ENCODE measurements at regions not wholly inside any gene's neighbourhood (a gene's known extent, or its start where the extent isn't known, plus 50 kb on each side); places are given as distances from the start of the nearest gene placed in this dataset.
A peak's percentile ranks its signal among the peaks of the same experiment; 100 is the strongest.
"Not testable (repeated sequence)": the region's sequence is repeated elsewhere in the genome, so short reads cannot be mapped to it uniquely, and the experiment has no call there.

- in situ Hi-C loops (cut with HindIII; ENCODE audit: low sequenced_read_pairs); DNase-seq (ENCODE audit: low read depth, low spot score); H3K4me3 ChIP-seq (ENCODE audit: low read depth, low read length): not testable (repeated sequence)
These were observed 61.2 kb upstream of the ZNF322 start for GRCh38 chr6:26720663-26721218.

GRCh38 chr6:26730019-26730766, 70.6 kb upstream of the ZNF322 start:
- H3K4me3 ChIP-seq (ENCODE audit: low read depth, low read length); in situ Hi-C loops (cut with HindIII; ENCODE audit: low sequenced_read_pairs); DNase-seq (ENCODE audit: low read depth, low spot score): not testable (repeated sequence)

- in situ Hi-C loops (cut with HindIII; ENCODE audit: low sequenced_read_pairs); DNase-seq (ENCODE audit: low read depth, low spot score); H3K4me3 ChIP-seq (ENCODE audit: low read depth, low read length): not testable (repeated sequence)
These were observed 75.4 kb upstream of the ZNF322 start for GRCh38 chr6:26734776-26735472.

- TF ChIP-seq CTCF (IDR thresholded peaks at IDR 0.05; ENCODE audit: low read depth, low read length): no peak
- no peak overlapping the region for H3K4me3 ChIP-seq (ENCODE audit: low read depth, low read length)
- in situ Hi-C loops (cut with HindIII; ENCODE audit: low sequenced_read_pairs): no loop called here
- no peak for DNase-seq (ENCODE audit: low read depth, low spot score)
These were observed 80.3 kb upstream of the ZNF322 start for GRCh38 chr6:26739811-26740210.

- peak overlapping the region; percentile 16 for H3K4me3 ChIP-seq (ENCODE audit: low read depth, low read length)
- DNase-seq (ENCODE audit: low read depth, low spot score): peak; percentile 40
- in situ Hi-C loops (cut with HindIII; ENCODE audit: low sequenced_read_pairs): no loop called here
- no peak for TF ChIP-seq CTCF (IDR thresholded peaks at IDR 0.05; ENCODE audit: low read depth, low read length)
These were observed 83.7 kb upstream of the ZNF322 start for GRCh38 chr6:26743157-26743821.

- no peak for DNase-seq (ENCODE audit: low read depth, low spot score)
- no peak for TF ChIP-seq CTCF (IDR thresholded peaks at IDR 0.05; ENCODE audit: low read depth, low read length)
- in situ Hi-C loops (cut with HindIII; ENCODE audit: low sequenced_read_pairs): no loop called here
- H3K4me3 ChIP-seq (ENCODE audit: low read depth, low read length): peak overlapping the region; percentile 1
These were observed 84.6 kb upstream of the ZNF322 start for GRCh38 chr6:26743941-26744699.

GRCh38 chr6:26744837-26745282, 85.3 kb upstream of the ZNF322 start:
- in situ Hi-C loops (cut with HindIII; ENCODE audit: low sequenced_read_pairs); H3K4me3 ChIP-seq (ENCODE audit: low read depth, low read length): not testable (repeated sequence)

GRCh38 chr6:26745964-26746363, 86.4 kb upstream of the ZNF322 start:
- DNase-seq (ENCODE audit: low read depth, low spot score); H3K4me3 ChIP-seq (ENCODE audit: low read depth, low read length); in situ Hi-C loops (cut with HindIII; ENCODE audit: low sequenced_read_pairs): not testable (repeated sequence)

More at GRCh38 chr6:26744837-26745282, 85.3 kb upstream of the ZNF322 start:
- not testable (repeated sequence) for DNase-seq (ENCODE audit: low read depth, low spot score)

GRCh38 chr6:26749126-26749758, 89.7 kb upstream of the ZNF322 start:
- DNase-seq (ENCODE audit: low read depth, low spot score); H3K4me3 ChIP-seq (ENCODE audit: low read depth, low read length); in situ Hi-C loops (cut with HindIII; ENCODE audit: low sequenced_read_pairs): not testable (repeated sequence)

- in situ Hi-C loops (cut with HindIII; ENCODE audit: low sequenced_read_pairs); H3K4me3 ChIP-seq (ENCODE audit: low read depth, low read length); DNase-seq (ENCODE audit: low read depth, low spot score): not testable (repeated sequence)
These were observed 90.2 kb upstream of the ZNF322 start for GRCh38 chr6:26749759-26750126.

Measured in astrocyte of the spinal cord (primary cell).